ENCODE measurements at regions not wholly inside any gene's neighbourhood (a gene's known extent, or its start where the extent isn't known, plus 50 kb on each side); places are given as distances from the start of the nearest gene placed in this dataset.
"Not testable (repeated sequence)": the region's sequence is repeated elsewhere in the genome, so short reads cannot be mapped to it uniquely, and the experiment has no call there.

- H3K4me3 ChIP-seq, result no peak overlapping the region
- H3K36me3 ChIP-seq (replicated peaks in 1 of 2; ENCODE audit: insufficient read depth in 1 of 2, low read depth in 2 of 2), result no peaks in the 10 kb centered on the region
- no peaks in the 10 kb centered on the region for H3K4me1 ChIP-seq
- no peak overlapping the region for H3K27ac ChIP-seq
- no peak for ATAC-seq
- TF ChIP-seq POLR2A (IDR thresholded peaks at IDR 0.05) (no peak), CTCF (IDR thresholded peaks at IDR 0.05) (no peak)
- intact Hi-C loops (cut with DNase I), result no loop called here
- H3K27me3 ChIP-seq, result no peaks in the 10 kb centered on the region
- WGBS, 2 donors, result 77 to 78% methylated on average over 3 of the region's 3 CpGs
- no peaks in the 10 kb centered on the region for H3K9me3 ChIP-seq
- DNase-seq, result no peak
Observed at GRCh38 chr1:113298941-113299340, 91.4 kb upstream of the MAGI3 start.

- 49 to 71% methylated on average over 2 of the region's 2 CpGs for WGBS, 2 donors
Observed at GRCh38 chr1:113302636-113303035, 87.7 kb upstream of the MAGI3 start.

GRCh38 chr1:113303267-113303666 lies 87.0 kb upstream of the MAGI3 start:
- H3K4me3 ChIP-seq, result no peak overlapping the region
- H3K27ac ChIP-seq, result no peak overlapping the region
- DNase-seq, result no peak
- H3K36me3 ChIP-seq (replicated peaks in 1 of 2; ENCODE audit: insufficient read depth in 1 of 2, low read depth in 2 of 2), result no peaks in the 10 kb centered on the region
- no peaks in the 10 kb centered on the region for H3K9me3 ChIP-seq
- no peak for ATAC-seq
- intact Hi-C loops (cut with DNase I), result no loop called here
- WGBS, 2 donors, result 89% methylated on average over 9 of the region's 9 CpGs
- no peaks in the 10 kb centered on the region for H3K27me3 ChIP-seq
- no peaks in the 10 kb centered on the region for H3K4me1 ChIP-seq
- no peak for TF ChIP-seq POLR2A (IDR thresholded peaks at IDR 0.05)
- TF ChIP-seq CTCF (IDR thresholded peaks at IDR 0.05), result no peak

More at GRCh38 chr1:113302636-113303035, 87.7 kb upstream of the MAGI3 start:
- TF ChIP-seq POLR2A (IDR thresholded peaks at IDR 0.05) (no peak), CTCF (IDR thresholded peaks at IDR 0.05) (no peak)
- no peaks in the 10 kb centered on the region for H3K9me3 ChIP-seq
- H3K4me3 ChIP-seq, result no peak overlapping the region
- H3K27me3 ChIP-seq, result no peaks in the 10 kb centered on the region
- intact Hi-C loops (cut with DNase I), result no loop called here
- ATAC-seq (no peak), DNase-seq (no peak)
- H3K36me3 ChIP-seq (replicated peaks in 1 of 2; ENCODE audit: insufficient read depth in 1 of 2, low read depth in 2 of 2), result no peaks in the 10 kb centered on the region
- H3K4me1 ChIP-seq, result no peaks in the 10 kb centered on the region
- H3K27ac ChIP-seq, result no peak overlapping the region

- DNase-seq; intact Hi-C loops (cut with DNase I); H3K9me3 ChIP-seq; H3K27ac ChIP-seq; H3K36me3 ChIP-seq (replicated peaks in 1 of 2; ENCODE audit: insufficient read depth in 1 of 2, low read depth in 2 of 2); H3K27me3 ChIP-seq; H3K4me3 ChIP-seq; ATAC-seq; H3K4me1 ChIP-seq: not testable (repeated sequence)
- 95 to 98% methylated on average over 4 of the region's 4 CpGs for WGBS, 2 donors
Observed at GRCh38 chr1:113305029-113305428, 85.3 kb upstream of the MAGI3 start.

- no peak for ATAC-seq
- Histone ChIP-seq H3K27ac (no peak overlapping the region), H3K27me3 (no peaks in the 10 kb centered on the region), H3K9me3 (no peaks in the 10 kb centered on the region), H3K4me3 (no peak overlapping the region), H3K36me3 (replicated peaks in 1 of 2; ENCODE audit: insufficient read depth in 1 of 2, low read depth in 2 of 2) (no peaks in the 10 kb centered on the region), H3K4me1 (no peaks in the 10 kb centered on the region)
- WGBS, 2 donors, result 82 to 84% methylated on average over 3 of the region's 3 CpGs
- DNase-seq, result no peak
- intact Hi-C loops (cut with DNase I), result no loop called here
- no peak for TF ChIP-seq POLR2A (IDR thresholded peaks at IDR 0.05)
- TF ChIP-seq CTCF (IDR thresholded peaks at IDR 0.05), result no peak
Observed at GRCh38 chr1:113307771-113308445, 82.4 kb upstream of the MAGI3 start.

- 94 to 98% methylated on average over 1 of the region's 1 CpG for WGBS, 2 donors
- ATAC-seq; H3K4me3 ChIP-seq; H3K4me1 ChIP-seq; H3K36me3 ChIP-seq (replicated peaks in 1 of 2; ENCODE audit: insufficient read depth in 1 of 2, low read depth in 2 of 2); H3K27ac ChIP-seq; H3K9me3 ChIP-seq; intact Hi-C loops (cut with DNase I); DNase-seq; H3K27me3 ChIP-seq: not testable (repeated sequence)
Observed at GRCh38 chr1:113312651-113313050, 77.7 kb upstream of the MAGI3 start.

All from body of pancreas (tissue), 4 donors.